GM21381 (cell line): ENCODE measurements at regions not wholly inside any gene's neighbourhood (a gene's known extent, or its start where the extent isn't known, plus 50 kb on each side); places are given as distances from the start of the nearest gene placed in this dataset.

Experiments
- ATAC-seq: cut with Tn5 transposase; IDR thresholded peaks from one replicate; pipeline ENCODE4 v1.9.1; 2021; ENCODE audit warnings: mild to moderate bottlenecking, moderate library complexity; ENCODE audit not compliant: unreplicated experiment

GRCh38 chr1:172973424-172973823 is 77.3 kb downstream of the TNFSF18 start:
- ATAC-seq, result no peak

- no peak for ATAC-seq
These were observed 74.3 kb downstream of the TNFSF18 start for GRCh38 chr1:172976222-172977041.

GRCh38 chr1:172977296-172978017 is 73.3 kb downstream of the TNFSF18 start:
- no peak for ATAC-seq

DNA sequence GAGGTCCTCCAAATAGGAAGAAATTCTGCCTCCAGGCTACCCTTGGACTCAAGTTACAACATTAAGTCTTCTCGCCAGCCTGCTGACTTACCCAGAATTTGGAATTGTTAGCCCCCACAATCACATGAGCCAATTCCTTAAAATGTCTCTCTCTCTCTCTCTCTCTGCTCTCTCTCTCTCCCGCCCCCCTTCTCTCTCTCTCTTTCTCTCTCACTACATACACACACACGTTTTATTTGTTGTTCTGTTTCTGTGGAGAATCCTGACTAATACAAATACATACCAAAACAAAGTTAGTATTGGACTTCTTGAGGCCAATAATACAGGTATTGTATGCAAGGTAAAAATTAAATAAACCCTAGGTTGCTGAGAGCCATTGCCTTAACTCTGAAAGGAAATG is 72.1 kb downstream of the TNFSF18 start:
- ATAC-seq, result no peak

DNA sequence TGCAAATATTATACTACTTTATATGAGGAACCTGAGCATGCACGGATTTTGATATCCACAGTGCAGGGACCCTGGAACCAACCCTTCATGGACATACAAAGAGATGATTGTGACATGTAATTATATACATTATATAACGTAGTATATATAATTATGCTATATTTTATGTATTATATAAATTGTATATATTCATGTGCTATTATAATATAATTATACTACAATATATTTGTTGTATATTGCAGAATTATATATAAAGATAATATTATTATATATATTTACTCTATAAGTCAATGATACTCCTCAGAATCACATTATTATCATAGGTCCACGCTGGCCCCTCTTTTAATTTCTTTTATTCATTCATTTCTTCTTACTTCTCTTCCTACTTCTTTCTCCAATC is 70.9 kb downstream of the TNFSF18 start:
- ATAC-seq, result no peak

DNA sequence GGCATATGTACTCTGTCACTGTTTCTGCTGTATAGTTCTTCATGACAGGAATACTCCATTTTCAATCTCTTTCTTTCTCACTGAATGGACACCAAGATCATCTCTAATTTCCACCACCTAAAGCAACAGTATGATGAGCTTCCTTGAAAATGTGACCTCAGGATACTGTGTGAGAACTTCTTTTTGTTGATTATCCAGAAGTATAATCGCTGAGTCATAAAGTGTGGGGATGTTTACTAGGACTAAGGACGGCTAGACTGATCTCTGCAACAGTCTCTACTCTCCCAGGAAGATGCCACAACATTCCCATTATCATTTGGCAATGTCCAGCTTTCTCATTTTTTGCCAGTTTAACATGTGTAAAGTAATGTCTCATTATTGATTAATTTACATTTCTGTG is 70.3 kb downstream of the TNFSF18 start:
- ATAC-seq, result no peak

- no peak for ATAC-seq
These were observed 69.8 kb downstream of the TNFSF18 start for GRCh38 chr1:172980971-172981370.
